Stomach (tissue), 8 donors: ENCODE measurements at regions not wholly inside any gene's neighbourhood (a gene's known extent, or its start where the extent isn't known, plus 50 kb on each side); places are given as distances from the start of the nearest gene placed in this dataset.

Experiments used
- DNase-seq, 2 donors: peaks; one replicate each; pipeline versions ENCODE4 v3.0.0 to v3.0.0-alpha.2; 2013 to 2019
- H3K27ac ChIP-seq, 5 donors: fragments of 200-600 bp in 4 of 5; sonication (generic) in 4 of 5; one replicate each; pipeline ENCODE4 v1.5.1; 2013 to 2019; ENCODE audit warnings: mild to moderate bottlenecking in 1 of 5, moderate library complexity in 1 of 5
- H3K27me3 ChIP-seq, 3 donors: fragments of 200-600 bp; sonication (generic); one replicate each; pipeline ENCODE4 v1.5.1; 2017 to 2019; ENCODE audit warnings: mixed run types in 1 of 3
- H3K36me3 ChIP-seq, 4 donors: fragments of 200-600 bp; sonication (generic); 1 replicate in 3 of 4; 2 replicates in 1 of 4; pipeline ENCODE4 v1.5.1; 2016 to 2019
- H3K4me1 ChIP-seq, 4 donors: fragments of 200-600 bp; sonication (generic); one replicate each; pipeline ENCODE4 v1.5.1; 2016 to 2019
- H3K4me3 ChIP-seq, 4 donors: fragments of 200-600 bp; sonication (generic) in 3 of 4; one replicate each; pipeline ENCODE4 v1.5.1; 2016 to 2019; ENCODE audit warnings: mild to moderate bottlenecking in 1 of 4
- H3K9me3 ChIP-seq, 4 donors: fragments of 200-600 bp; sonication (generic); one replicate each; pipeline ENCODE4 v1.5.1; 2016 to 2019
- EP300 ChIP-seq: sonication (generic); formaldehyde crosslinking; IDR thresholded peaks from one replicate; pipeline ENCODE4 v1.6.1; 2017; ENCODE audit warnings: antibody characterized with exemption
- POLR2A ChIP-seq, 4 donors: fragments of 450-650 bp; IDR thresholded peaks; one replicate each; pipeline ENCODE4 v1.6.1; 2016; ENCODE audit warnings: antibody characterized with exemption in 4 of 4, control low read depth in 2 of 4, mild to moderate bottlenecking in 1 of 4, moderate library complexity in 1 of 4
- POLR2AphosphoS5 ChIP-seq, 3 donors: sonication (generic); formaldehyde crosslinking; IDR thresholded peaks; one replicate each; pipeline ENCODE4 v1.6.1; 2016; ENCODE audit warnings: antibody characterized with exemption in 3 of 3
- WGBS, 5 donors: extraction: QIAGEN DNeasy Blood & Tissue Kit in 3 of 5; methylation state at CpG; one replicate each; pipeline versions ENCODE4 v1.1.5 to v1.1.7; 2013 to 2018; 5-methylcytosine and 5-hydroxymethylcytosine counted together
- intact Hi-C: fragments of 100-400 bp; cut with DNase I; formaldehyde crosslinking; loops from one replicate; pipeline ENCODE4 v1.15.1; 2023; ENCODE audit warnings: low total_unique reads
- TF ChIP-seq, protein P1 (sequence below), 7 experiments: fragments of 450-650 bp in 4 of 7; fragments of 200-600 bp in 3 of 7; sonication (generic) in 3 of 7; IDR thresholded peaks; one replicate each; pipeline ENCODE4 v1.5.1; 2016 to 2019; ENCODE audit warnings: antibody characterized with exemption in 7 of 7, control low read depth in 2 of 7, mild to moderate bottlenecking in 1 of 7
- donor health status: healthy with polysubstance abuse.
- donor health status: Bipolar disorder and iron deficiency.
- donor health status: healthy.

DNA sequence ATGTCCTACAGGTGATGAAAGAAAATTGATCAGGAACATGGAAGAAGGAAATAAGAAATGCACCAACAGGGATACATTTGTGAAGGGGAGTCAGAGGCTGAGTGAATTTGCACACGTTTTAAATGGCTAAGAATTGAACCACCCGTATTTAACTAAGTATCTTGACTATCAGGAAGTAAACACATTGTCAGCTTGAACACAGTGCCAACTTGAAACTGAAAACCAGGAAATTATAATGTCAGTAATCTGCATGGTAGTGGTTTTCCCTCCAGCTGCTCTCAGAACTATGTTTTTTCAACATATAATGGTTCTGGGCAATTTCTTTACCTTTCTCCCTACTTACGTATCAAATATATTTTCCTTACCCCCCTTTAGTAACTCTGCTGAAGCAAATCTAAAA is 366.5 kb upstream of the POU3F2 start:
- WGBS, 5 donors = 6 to 31% (median 18%) methylated on average over 3 of the region's 3 CpGs

DNA sequence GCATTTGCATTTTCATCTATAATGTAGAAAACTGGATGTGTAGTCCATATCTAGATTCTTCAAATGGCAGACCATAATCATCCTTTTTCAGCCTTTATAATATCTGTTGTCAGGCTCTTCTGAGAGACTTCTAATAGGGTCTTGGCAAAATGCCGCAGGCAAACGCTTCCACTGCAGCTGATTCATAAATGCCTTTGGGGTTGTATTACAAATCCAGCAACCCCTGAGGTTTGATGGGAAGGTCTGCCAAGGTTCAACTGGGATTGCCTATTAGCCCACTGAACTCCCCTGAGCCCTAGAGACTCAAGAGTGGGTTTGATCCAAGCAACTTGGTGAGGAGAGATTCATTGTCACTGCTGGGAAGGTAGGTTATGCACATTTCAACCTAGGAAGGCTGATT is 365.2 kb upstream of the POU3F2 start:
- 91 to 96% (median 94%) methylated on average over 2 of the region's 2 CpGs for WGBS, 5 donors
- no peak overlapping the region for H3K4me3 ChIP-seq
- TF ChIP-seq EP300 (no peak), POLR2AphosphoS5 (IDR thresholded peaks at IDR 0.05) (no peak), POLR2A (IDR thresholded peaks at IDR 0.05) (no peak)
- TF ChIP-seq, protein P1, sequence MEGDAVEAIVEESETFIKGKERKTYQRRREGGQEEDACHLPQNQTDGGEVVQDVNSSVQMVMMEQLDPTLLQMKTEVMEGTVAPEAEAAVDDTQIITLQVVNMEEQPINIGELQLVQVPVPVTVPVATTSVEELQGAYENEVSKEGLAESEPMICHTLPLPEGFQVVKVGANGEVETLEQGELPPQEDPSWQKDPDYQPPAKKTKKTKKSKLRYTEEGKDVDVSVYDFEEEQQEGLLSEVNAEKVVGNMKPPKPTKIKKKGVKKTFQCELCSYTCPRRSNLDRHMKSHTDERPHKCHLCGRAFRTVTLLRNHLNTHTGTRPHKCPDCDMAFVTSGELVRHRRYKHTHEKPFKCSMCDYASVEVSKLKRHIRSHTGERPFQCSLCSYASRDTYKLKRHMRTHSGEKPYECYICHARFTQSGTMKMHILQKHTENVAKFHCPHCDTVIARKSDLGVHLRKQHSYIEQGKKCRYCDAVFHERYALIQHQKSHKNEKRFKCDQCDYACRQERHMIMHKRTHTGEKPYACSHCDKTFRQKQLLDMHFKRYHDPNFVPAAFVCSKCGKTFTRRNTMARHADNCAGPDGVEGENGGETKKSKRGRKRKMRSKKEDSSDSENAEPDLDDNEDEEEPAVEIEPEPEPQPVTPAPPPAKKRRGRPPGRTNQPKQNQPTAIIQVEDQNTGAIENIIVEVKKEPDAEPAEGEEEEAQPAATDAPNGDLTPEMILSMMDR (IDR thresholded peaks at IDR 0.05) = no peak
- H3K9me3 ChIP-seq = peaks cover 0 to 14% (median 8%) of the 10 kb centered on the region in 4 donors
- no peaks in the 10 kb centered on the region for H3K27me3 ChIP-seq
- DNase-seq = no peak
- H3K36me3 ChIP-seq = no peaks in the 10 kb centered on the region
- no peaks in the 10 kb centered on the region for H3K4me1 ChIP-seq
- no peak overlapping the region for H3K27ac ChIP-seq
- intact Hi-C loops = no loop called here

More for the DNA sequence above, 366.5 kb upstream of the POU3F2 start:
- no peak overlapping the region for H3K4me3 ChIP-seq
- intact Hi-C loops = no loop called here
- H3K27ac ChIP-seq = no peak overlapping the region
- TF ChIP-seq, protein P1 (IDR thresholded peaks at IDR 0.05) = no peak
- TF ChIP-seq POLR2A (IDR thresholded peaks at IDR 0.05) (no peak), EP300 (no peak), POLR2AphosphoS5 (IDR thresholded peaks at IDR 0.05) (no peak)
- DNase-seq = no peak
- no peaks in the 10 kb centered on the region for H3K4me1 ChIP-seq
- no peaks in the 10 kb centered on the region for H3K36me3 ChIP-seq
- peaks cover 0 to 14% (median 8%) of the 10 kb centered on the region in 4 donors for H3K9me3 ChIP-seq
- H3K27me3 ChIP-seq = no peaks in the 10 kb centered on the region

DNA sequence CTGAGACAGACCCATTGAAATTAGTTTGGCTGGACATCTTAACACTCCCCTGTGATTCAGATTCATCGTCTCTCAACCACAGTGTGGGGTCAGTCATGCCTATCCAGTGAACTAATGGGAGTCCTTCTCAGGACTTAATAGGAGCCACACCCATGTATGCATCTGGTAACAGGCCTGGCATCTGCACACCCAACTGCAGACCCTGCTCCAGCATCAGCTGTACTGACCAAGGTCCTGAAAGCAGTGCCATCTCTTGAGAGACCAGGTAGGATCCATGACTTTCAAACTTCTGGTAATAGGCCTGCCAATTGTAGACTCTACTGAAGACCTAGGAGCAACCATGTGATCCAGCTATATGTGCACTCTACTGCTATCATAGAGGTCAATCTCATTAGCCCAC is 363.6 kb upstream of the POU3F2 start:
- Histone ChIP-seq H3K36me3 (no peaks in the 10 kb centered on the region), H3K9me3 (peaks cover 0 to 14% (median 8%) of the 10 kb centered on the region in 4 donors), H3K27ac (no peak overlapping the region), H3K4me3 (no peak overlapping the region), H3K4me1 (no peaks in the 10 kb centered on the region), H3K27me3 (no peaks in the 10 kb centered on the region)
- intact Hi-C loops = no loop called here
- 81 to 94% (median 86%) methylated on average over 1 of the region's 1 CpG for WGBS, 5 donors
- no peak for DNase-seq
- TF ChIP-seq POLR2AphosphoS5 (IDR thresholded peaks at IDR 0.05) (no peak), EP300 (no peak), POLR2A (IDR thresholded peaks at IDR 0.05) (no peak)
- TF ChIP-seq, protein P1 (IDR thresholded peaks at IDR 0.05) = no peak

DNA sequence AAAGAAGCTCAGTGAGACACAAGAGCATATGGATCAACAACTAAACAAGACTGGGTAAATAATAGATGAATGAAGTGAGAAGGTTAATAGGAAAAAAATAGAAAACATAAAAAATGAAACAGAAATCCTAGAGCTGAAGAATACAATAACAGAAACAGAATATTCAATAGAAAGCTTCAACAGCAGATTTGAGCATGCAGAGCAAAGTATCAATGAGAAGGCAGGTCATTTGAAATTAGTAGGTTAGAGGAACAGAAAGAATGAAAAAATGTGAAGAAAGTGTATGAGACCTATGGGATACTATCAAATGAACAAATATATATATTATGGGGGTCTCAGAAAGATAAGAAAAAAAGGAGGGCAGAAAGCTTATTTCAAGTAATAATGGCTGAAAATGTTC is 362.9 kb upstream of the POU3F2 start:
- TF ChIP-seq POLR2A (IDR thresholded peaks at IDR 0.05) (no peak), EP300 (no peak), POLR2AphosphoS5 (IDR thresholded peaks at IDR 0.05) (no peak)
- TF ChIP-seq, protein P1 (IDR thresholded peaks at IDR 0.05) = no peak
- intact Hi-C loops = no loop called here
- H3K36me3 ChIP-seq = no peaks in the 10 kb centered on the region
- H3K27me3 ChIP-seq = no peaks in the 10 kb centered on the region
- DNase-seq = no peak
- no peaks in the 10 kb centered on the region for H3K4me1 ChIP-seq
- H3K27ac ChIP-seq = no peak overlapping the region
- peaks cover 0 to 14% (median 8%) of the 10 kb centered on the region in 4 donors for H3K9me3 ChIP-seq
- no peak overlapping the region for H3K4me3 ChIP-seq
